Fibroblast of lung (primary cell): ENCODE measurements at regions not wholly inside any gene's neighbourhood (a gene's known extent, or its start where the extent isn't known, plus 50 kb on each side); places are given as distances from the start of the nearest gene placed in this dataset.

ENCODE experiments used
- DNase-seq, 2 donors: peaks; one replicate each; pipeline versions ENCODE4 v3.0.0 to v3.0.0-alpha.2; 2010; ENCODE audit warnings: low read depth in 2 of 2
- H2AFZ ChIP-seq: 2 replicates; pipeline ENCODE4 v1.5.1; 2012; ENCODE audit warnings: low read length, control low read depth, inconsistent platforms
- H3K27ac ChIP-seq: 2 replicates; pipeline ENCODE4 v1.5.1; 2011; ENCODE audit warnings: low read length, control low read depth; ENCODE audit not compliant: insufficient read depth
- H3K27me3 ChIP-seq: 2 replicates; pipeline ENCODE4 v1.5.1; 2011; ENCODE audit warnings: mild to moderate bottlenecking, low read length; ENCODE audit not compliant: control insufficient read depth, insufficient read depth
- H3K36me3 ChIP-seq: 2 replicates; pipeline ENCODE4 v1.5.1; 2011; ENCODE audit warnings: low read length; ENCODE audit not compliant: control insufficient read depth, insufficient read depth
- H3K4me1 ChIP-seq: 2 replicates; pipeline ENCODE4 v1.5.1; 2011; ENCODE audit warnings: low read length; ENCODE audit not compliant: control insufficient read depth, insufficient read depth; ENCODE audit errors: extremely low read depth
- H3K4me2 ChIP-seq: 2 replicates; pipeline ENCODE4 v1.5.1; 2011; ENCODE audit warnings: low read length, control low read depth; ENCODE audit not compliant: insufficient read depth; ENCODE audit errors: extremely low read depth
- H3K4me3 ChIP-seq, 4 experiments: fragments of 200-600 bp in 1 of 4; sonication (generic) in 1 of 4; replicated peaks in 1 of 4; 2 replicates each; pipeline ENCODE4 v1.5.1; 2011 to 2016; ENCODE audit warnings: low read length in 4 of 4, low read depth in 3 of 4, mild to moderate bottlenecking in 3 of 4, control low read depth in 2 of 4, inconsistent platforms in 1 of 4, mixed read lengths in 1 of 4; ENCODE audit not compliant: insufficient read depth in 1 of 4; ENCODE audit errors: control extremely low read depth in 1 of 4
- H3K79me2 ChIP-seq: 2 replicates; pipeline ENCODE4 v1.5.1; 2012; ENCODE audit warnings: mild to moderate bottlenecking, low read length, inconsistent platforms; ENCODE audit not compliant: control insufficient read depth, insufficient read depth
- H3K9ac ChIP-seq: 2 replicates; pipeline ENCODE4 v1.5.1; 2011; ENCODE audit warnings: mild to moderate bottlenecking, low read length, control low read depth; ENCODE audit not compliant: insufficient read depth
- H3K9me3 ChIP-seq: 2 replicates; pipeline ENCODE4 v1.5.1; 2012; ENCODE audit warnings: low read depth, low read length; ENCODE audit not compliant: control insufficient read depth, insufficient read depth
- H4K20me1 ChIP-seq: 2 replicates; pipeline ENCODE4 v1.5.1; 2011; ENCODE audit warnings: low read length; ENCODE audit not compliant: control insufficient read depth, insufficient read depth; ENCODE audit errors: extremely low read depth
- CTCF ChIP-seq, 2 donors: IDR thresholded peaks in 1 of 2; conservative IDR thresholded peaks in 1 of 2; 1 replicate in 1 of 2; 2 replicates in 1 of 2; pipeline ENCODE4 v1.5.1; 2011 to 2012; ENCODE audit warnings: low read length in 2 of 2, control low read depth in 1 of 2, inconsistent platforms in 1 of 2, low read depth in 1 of 2, mild to moderate bottlenecking in 1 of 2
- EZH2 ChIP-seq: IDR thresholded peaks from 2 replicates; pipeline ENCODE4 v1.5.1; 2012; ENCODE audit warnings: low read length, control low read depth, mild to moderate bottlenecking; ENCODE audit errors: missing control alignments

- no peaks in the 10 kb centered on the region for H3K9me3 ChIP-seq
- no peaks in the 10 kb centered on the region for H3K36me3 ChIP-seq
- H3K27me3 ChIP-seq, result no peaks in the 10 kb centered on the region
- H3K27ac ChIP-seq, result no peak overlapping the region
- no peaks in the 10 kb centered on the region for H4K20me1 ChIP-seq
- H3K9ac ChIP-seq, result no peak overlapping the region
- no peak for TF ChIP-seq CTCF (conservative IDR thresholded peaks at IDR 0.05 in 1 of 2, IDR thresholded peaks at IDR 0.05 in 1 of 2; ENCODE audit: low read depth in 1 of 2, low read length in 2 of 2)
- TF ChIP-seq EZH2, result no peak
- H3K79me2 ChIP-seq, result no peaks in the 10 kb centered on the region
- no peak overlapping the region for H3K4me2 ChIP-seq
- H3K4me1 ChIP-seq, result no peaks in the 10 kb centered on the region
- no peak for DNase-seq
- H3K4me3 ChIP-seq, result no peak overlapping the region
- H2AFZ ChIP-seq, result no peak overlapping the region
Measured at GRCh38 chr14:97824218-97824617, 1027.0 kb downstream of the VRK1 start.

GRCh38 chr14:97827746-97828145, 1030.6 kb downstream of the VRK1 start:
- Histone ChIP-seq H3K9ac (no peak overlapping the region), H4K20me1 (no peaks in the 10 kb centered on the region), H2AFZ (no peak overlapping the region), H3K27ac (no peak overlapping the region), H3K9me3 (no peaks in the 10 kb centered on the region), H3K4me1 (no peaks in the 10 kb centered on the region), H3K4me3 (no peak overlapping the region), H3K79me2 (no peaks in the 10 kb centered on the region), H3K27me3 (no peaks in the 10 kb centered on the region), H3K4me2 (no peak overlapping the region), H3K36me3 (no peaks in the 10 kb centered on the region)
- DNase-seq, result no peak
- TF ChIP-seq CTCF (conservative IDR thresholded peaks at IDR 0.05 in 1 of 2, IDR thresholded peaks at IDR 0.05 in 1 of 2; ENCODE audit: low read depth in 1 of 2, low read length in 2 of 2) (no peak), EZH2 (no peak)

- Histone ChIP-seq H3K27me3 (no peaks in the 10 kb centered on the region), H3K79me2 (no peaks in the 10 kb centered on the region), H3K9me3 (no peaks in the 10 kb centered on the region), H2AFZ (no peak overlapping the region), H3K27ac (no peak overlapping the region), H3K4me1 (no peaks in the 10 kb centered on the region), H3K4me3 (no peak overlapping the region), H3K36me3 (no peaks in the 10 kb centered on the region), H4K20me1 (no peaks in the 10 kb centered on the region), H3K4me2 (no peak overlapping the region), H3K9ac (no peak overlapping the region)
- DNase-seq, result no peak
- TF ChIP-seq EZH2, result no peak
- TF ChIP-seq CTCF (conservative IDR thresholded peaks at IDR 0.05 in 1 of 2, IDR thresholded peaks at IDR 0.05 in 1 of 2; ENCODE audit: low read depth in 1 of 2, low read length in 2 of 2), result no peak
Measured at GRCh38 chr14:97832776-97833175, 1035.6 kb downstream of the VRK1 start.
